ENCODE measurements at regions not wholly inside any gene's neighbourhood (a gene's known extent, or its start where the extent isn't known, plus 50 kb on each side); places are given as distances from the start of the nearest gene placed in this dataset.

GRCh38 chr21:38945545-38946245 lies 140.0 kb downstream of the ETS2 start:
- Histone ChIP-seq H3K27ac (ENCODE audit: low read depth, low read length) (no peak overlapping the region), H2AK5ac (ENCODE audit: low read length) (no peak overlapping the region), H3K79me2 (ENCODE audit: control insufficient read depth, insufficient read depth, low read length) (no peaks in the 10 kb centered on the region), H3K36me3 (ENCODE audit: control insufficient read depth, insufficient read depth, low read length) (no peaks in the 10 kb centered on the region), H4K5ac (ENCODE audit: low read length) (no peak overlapping the region), H3K79me1 (ENCODE audit: low read length) (no peaks in the 10 kb centered on the region), H2BK120ac (ENCODE audit: low read depth, low read length) (no peak overlapping the region), H3K56ac (ENCODE audit: low read length) (no peak overlapping the region), H3K18ac (ENCODE audit: low read length) (no peak overlapping the region), H3K27me3 (ENCODE audit: insufficient read depth, low read length, poor library complexity) (no peaks in the 10 kb centered on the region), H2BK15ac (replicated peaks; ENCODE audit: low read depth) (no peak overlapping the region), H2BK5ac (ENCODE audit: low read length) (no peak overlapping the region), H4K8ac (ENCODE audit: low read depth, low read length) (no peak overlapping the region), H3K4me2 (ENCODE audit: low read length) (no peak overlapping the region), H3K9ac (ENCODE audit: low read length) (no peak overlapping the region), H3K4me3 (ENCODE audit: low read length) (no peak overlapping the region), H3K23ac (ENCODE audit: low read length) (no peak overlapping the region), H3K4me1 (ENCODE audit: control insufficient read depth, low read depth, low read length) (no peaks in the 10 kb centered on the region), H3K4ac (ENCODE audit: low read depth, low read length) (no peak overlapping the region)
- no CpG with 5 or more reads among the region's 17 CpGs for WGBS (ENCODE audit: extremely low coverage, insufficient coverage, low lambda C conversion rate)
- DNase-seq: peak; percentile 88

GRCh38 chr21:38944903-38945302 lies 139.2 kb downstream of the ETS2 start:
- Histone ChIP-seq H2AK5ac (ENCODE audit: low read length) (no peak overlapping the region), H3K4me3 (ENCODE audit: low read length) (no peak overlapping the region), H2BK120ac (ENCODE audit: low read depth, low read length) (no peak overlapping the region), H3K79me1 (ENCODE audit: low read length) (no peaks in the 10 kb centered on the region), H3K27me3 (ENCODE audit: insufficient read depth, low read length, poor library complexity) (no peaks in the 10 kb centered on the region), H3K4ac (ENCODE audit: low read depth, low read length) (no peak overlapping the region), H3K23ac (ENCODE audit: low read length) (no peak overlapping the region), H3K9ac (ENCODE audit: low read length) (no peak overlapping the region), H2BK5ac (ENCODE audit: low read length) (no peak overlapping the region), H3K4me1 (ENCODE audit: control insufficient read depth, low read depth, low read length) (no peaks in the 10 kb centered on the region), H3K27ac (ENCODE audit: low read depth, low read length) (no peak overlapping the region), H3K18ac (ENCODE audit: low read length) (no peak overlapping the region), H3K79me2 (ENCODE audit: control insufficient read depth, insufficient read depth, low read length) (no peaks in the 10 kb centered on the region), H2BK15ac (replicated peaks; ENCODE audit: low read depth) (no peak overlapping the region), H3K4me2 (ENCODE audit: low read length) (no peak overlapping the region), H4K8ac (ENCODE audit: low read depth, low read length) (no peak overlapping the region), H3K56ac (ENCODE audit: low read length) (no peak overlapping the region), H4K5ac (ENCODE audit: low read length) (no peak overlapping the region), H3K36me3 (ENCODE audit: control insufficient read depth, insufficient read depth, low read length) (no peaks in the 10 kb centered on the region)
- DNase-seq: peak; percentile 43
- WGBS (ENCODE audit: extremely low coverage, insufficient coverage, low lambda C conversion rate): no CpG with 5 or more reads among the region's 14 CpGs

- Histone ChIP-seq H3K79me2 (ENCODE audit: control insufficient read depth, insufficient read depth, low read length) (no peaks in the 10 kb centered on the region), H4K8ac (ENCODE audit: low read depth, low read length) (no peak overlapping the region), H3K4me1 (ENCODE audit: control insufficient read depth, low read depth, low read length) (no peaks in the 10 kb centered on the region), H4K5ac (ENCODE audit: low read length) (no peak overlapping the region), H3K4me3 (ENCODE audit: low read length) (no peak overlapping the region), H2BK120ac (ENCODE audit: low read depth, low read length) (no peak overlapping the region), H2BK5ac (ENCODE audit: low read length) (no peak overlapping the region), H3K36me3 (ENCODE audit: control insufficient read depth, insufficient read depth, low read length) (no peaks in the 10 kb centered on the region), H2BK15ac (replicated peaks; ENCODE audit: low read depth) (no peak overlapping the region), H3K23ac (ENCODE audit: low read length) (no peak overlapping the region), H2AK5ac (ENCODE audit: low read length) (no peak overlapping the region), H3K56ac (ENCODE audit: low read length) (no peak overlapping the region), H3K18ac (ENCODE audit: low read length) (no peak overlapping the region), H3K27ac (ENCODE audit: low read depth, low read length) (no peak overlapping the region), H3K79me1 (ENCODE audit: low read length) (no peaks in the 10 kb centered on the region), H3K4me2 (ENCODE audit: low read length) (no peak overlapping the region), H3K9ac (ENCODE audit: low read length) (no peak overlapping the region), H3K4ac (ENCODE audit: low read depth, low read length) (no peak overlapping the region), H3K27me3 (ENCODE audit: insufficient read depth, low read length, poor library complexity) (no peaks in the 10 kb centered on the region)
- no peak for DNase-seq
- whole genome bisulfite sequencing (ENCODE audit: extremely low coverage, insufficient coverage, low lambda C conversion rate): no CpG with 5 or more reads among the region's 11 CpGs
Measured at GRCh38 chr21:38944402-38944801, 138.7 kb downstream of the ETS2 start.

GRCh38 chr21:38942748-38943211 lies 137.1 kb downstream of the ETS2 start:
- Histone ChIP-seq H3K9ac (ENCODE audit: low read length) (no peak overlapping the region), H3K4me1 (ENCODE audit: control insufficient read depth, low read depth, low read length) (no peaks in the 10 kb centered on the region), H2BK120ac (ENCODE audit: low read depth, low read length) (no peak overlapping the region), H3K56ac (ENCODE audit: low read length) (no peak overlapping the region), H2BK15ac (replicated peaks; ENCODE audit: low read depth) (no peak overlapping the region), H2AK5ac (ENCODE audit: low read length) (no peak overlapping the region), H3K23ac (ENCODE audit: low read length) (no peak overlapping the region), H3K36me3 (ENCODE audit: control insufficient read depth, insufficient read depth, low read length) (no peaks in the 10 kb centered on the region), H3K27me3 (ENCODE audit: insufficient read depth, low read length, poor library complexity) (no peaks in the 10 kb centered on the region), H3K4ac (ENCODE audit: low read depth, low read length) (no peak overlapping the region), H2BK5ac (ENCODE audit: low read length) (no peak overlapping the region), H3K4me2 (ENCODE audit: low read length) (no peak overlapping the region), H3K79me1 (ENCODE audit: low read length) (no peaks in the 10 kb centered on the region), H3K18ac (ENCODE audit: low read length) (no peak overlapping the region), H4K8ac (ENCODE audit: low read depth, low read length) (no peak overlapping the region), H3K79me2 (ENCODE audit: control insufficient read depth, insufficient read depth, low read length) (no peaks in the 10 kb centered on the region), H3K27ac (ENCODE audit: low read depth, low read length) (no peak overlapping the region), H3K4me3 (ENCODE audit: low read length) (no peak overlapping the region), H4K5ac (ENCODE audit: low read length) (no peak overlapping the region)
- WGBS (ENCODE audit: extremely low coverage, insufficient coverage, low lambda C conversion rate): no CpG with 5 or more reads among the region's 7 CpGs
- DNase-seq: no peak

- Histone ChIP-seq H3K4me3 (ENCODE audit: low read length) (no peak overlapping the region), H3K4ac (ENCODE audit: low read depth, low read length) (no peak overlapping the region), H2BK15ac (replicated peaks; ENCODE audit: low read depth) (no peak overlapping the region), H3K4me2 (ENCODE audit: low read length) (no peak overlapping the region), H3K27ac (ENCODE audit: low read depth, low read length) (no peak overlapping the region), H3K23ac (ENCODE audit: low read length) (no peak overlapping the region), H3K27me3 (ENCODE audit: insufficient read depth, low read length, poor library complexity) (no peaks in the 10 kb centered on the region), H4K5ac (ENCODE audit: low read length) (no peak overlapping the region), H2BK5ac (ENCODE audit: low read length) (no peak overlapping the region), H2BK120ac (ENCODE audit: low read depth, low read length) (no peak overlapping the region), H2AK5ac (ENCODE audit: low read length) (no peak overlapping the region), H4K8ac (ENCODE audit: low read depth, low read length) (no peak overlapping the region), H3K4me1 (ENCODE audit: control insufficient read depth, low read depth, low read length) (no peaks in the 10 kb centered on the region), H3K79me1 (ENCODE audit: low read length) (no peaks in the 10 kb centered on the region), H3K79me2 (ENCODE audit: control insufficient read depth, insufficient read depth, low read length) (no peaks in the 10 kb centered on the region), H3K18ac (ENCODE audit: low read length) (no peak overlapping the region), H3K36me3 (ENCODE audit: control insufficient read depth, insufficient read depth, low read length) (no peaks in the 10 kb centered on the region), H3K9ac (ENCODE audit: low read length) (no peak overlapping the region), H3K56ac (ENCODE audit: low read length) (no peak overlapping the region)
- WGBS (ENCODE audit: extremely low coverage, insufficient coverage, low lambda C conversion rate): no CpG with 5 or more reads among the region's 8 CpGs
- no peak for DNase-seq
Measured at GRCh38 chr21:38938769-38939168, 133.0 kb downstream of the ETS2 start.

GRCh38 chr21:38938343-38938742 lies 132.6 kb downstream of the ETS2 start:
- Histone ChIP-seq H2BK15ac (replicated peaks; ENCODE audit: low read depth) (no peak overlapping the region), H3K56ac (ENCODE audit: low read length) (no peak overlapping the region), H3K27me3 (ENCODE audit: insufficient read depth, low read length, poor library complexity) (no peaks in the 10 kb centered on the region), H2AK5ac (ENCODE audit: low read length) (no peak overlapping the region), H3K4me1 (ENCODE audit: control insufficient read depth, low read depth, low read length) (no peaks in the 10 kb centered on the region), H4K5ac (ENCODE audit: low read length) (no peak overlapping the region), H3K27ac (ENCODE audit: low read depth, low read length) (no peak overlapping the region), H3K9ac (ENCODE audit: low read length) (no peak overlapping the region), H2BK120ac (ENCODE audit: low read depth, low read length) (no peak overlapping the region), H4K8ac (ENCODE audit: low read depth, low read length) (no peak overlapping the region), H3K23ac (ENCODE audit: low read length) (no peak overlapping the region), H3K36me3 (ENCODE audit: control insufficient read depth, insufficient read depth, low read length) (no peaks in the 10 kb centered on the region), H3K4ac (ENCODE audit: low read depth, low read length) (no peak overlapping the region), H2BK5ac (ENCODE audit: low read length) (no peak overlapping the region), H3K79me2 (ENCODE audit: control insufficient read depth, insufficient read depth, low read length) (no peaks in the 10 kb centered on the region), H3K18ac (ENCODE audit: low read length) (no peak overlapping the region), H3K4me3 (ENCODE audit: low read length) (no peak overlapping the region), H3K79me1 (ENCODE audit: low read length) (no peaks in the 10 kb centered on the region), H3K4me2 (ENCODE audit: low read length) (no peak overlapping the region)
- no CpG with 5 or more reads among the region's 7 CpGs for WGBS (ENCODE audit: extremely low coverage, insufficient coverage, low lambda C conversion rate)
- DNase-seq: peak; percentile 77
